Transverse colon (tissue), 4 donors: ENCODE measurements at regions not wholly inside any gene's neighbourhood (a gene's known extent, or its start where the extent isn't known, plus 50 kb on each side); places are given as distances from the start of the nearest gene placed in this dataset.

Experiments
- EP300 ChIP-seq: sonication (generic); formaldehyde crosslinking; IDR thresholded peaks from one replicate; pipeline ENCODE4 v1.6.1; 2017; ENCODE audit warnings: antibody characterized with exemption, low read depth
- POLR2A ChIP-seq: fragments of 450-650 bp; IDR thresholded peaks from one replicate; pipeline ENCODE4 v1.6.1; 2016; ENCODE audit warnings: antibody characterized with exemption, mild to moderate bottlenecking, moderate library complexity
- POLR2AphosphoS5 ChIP-seq, 3 donors: sonication (generic); formaldehyde crosslinking; IDR thresholded peaks; one replicate each; pipeline ENCODE4 v1.6.1; 2016; ENCODE audit warnings: antibody characterized with exemption in 3 of 3
- TF ChIP-seq, protein P1 (sequence below), 5 experiments: fragments of 200-600 bp in 3 of 5; fragments of 450-650 bp in 2 of 5; sonication (generic) in 3 of 5; IDR thresholded peaks; 1 replicate in 2 of 5; 2 replicates in 3 of 5; pipeline ENCODE4 v1.5.1; 2016 to 2017; ENCODE audit warnings: antibody characterized with exemption in 5 of 5, inconsistent platforms in 3 of 5, mild to moderate bottlenecking in 2 of 5, moderate library complexity in 1 of 5

DNA sequence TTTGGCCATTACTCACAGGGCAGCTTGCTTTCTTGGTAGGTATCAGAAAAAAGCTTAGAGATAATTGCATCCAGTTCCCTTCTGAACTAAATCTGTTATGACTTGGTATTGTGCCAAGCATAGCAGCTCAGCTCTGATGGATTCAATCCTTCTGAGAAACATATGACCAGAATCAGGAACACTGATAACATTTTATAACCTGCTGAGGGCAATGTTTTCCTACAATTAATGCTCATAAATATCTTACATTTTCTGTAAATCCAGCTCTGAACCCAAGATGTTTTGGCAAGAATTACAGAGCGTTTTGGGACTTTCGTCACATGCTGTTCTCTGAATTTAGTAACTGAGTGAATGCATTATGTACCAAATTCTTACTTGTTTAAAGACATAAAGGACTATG lies 167.8 kb downstream of the KIF20B start:
- TF ChIP-seq, protein P1, sequence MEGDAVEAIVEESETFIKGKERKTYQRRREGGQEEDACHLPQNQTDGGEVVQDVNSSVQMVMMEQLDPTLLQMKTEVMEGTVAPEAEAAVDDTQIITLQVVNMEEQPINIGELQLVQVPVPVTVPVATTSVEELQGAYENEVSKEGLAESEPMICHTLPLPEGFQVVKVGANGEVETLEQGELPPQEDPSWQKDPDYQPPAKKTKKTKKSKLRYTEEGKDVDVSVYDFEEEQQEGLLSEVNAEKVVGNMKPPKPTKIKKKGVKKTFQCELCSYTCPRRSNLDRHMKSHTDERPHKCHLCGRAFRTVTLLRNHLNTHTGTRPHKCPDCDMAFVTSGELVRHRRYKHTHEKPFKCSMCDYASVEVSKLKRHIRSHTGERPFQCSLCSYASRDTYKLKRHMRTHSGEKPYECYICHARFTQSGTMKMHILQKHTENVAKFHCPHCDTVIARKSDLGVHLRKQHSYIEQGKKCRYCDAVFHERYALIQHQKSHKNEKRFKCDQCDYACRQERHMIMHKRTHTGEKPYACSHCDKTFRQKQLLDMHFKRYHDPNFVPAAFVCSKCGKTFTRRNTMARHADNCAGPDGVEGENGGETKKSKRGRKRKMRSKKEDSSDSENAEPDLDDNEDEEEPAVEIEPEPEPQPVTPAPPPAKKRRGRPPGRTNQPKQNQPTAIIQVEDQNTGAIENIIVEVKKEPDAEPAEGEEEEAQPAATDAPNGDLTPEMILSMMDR (IDR thresholded peaks at IDR 0.05), result no peak
- TF ChIP-seq POLR2A, result no peak
- no peak for TF ChIP-seq POLR2AphosphoS5 (IDR thresholded peaks at IDR 0.05)
- TF ChIP-seq EP300, result no peak
